NCI-H774 (cell line): ENCODE measurements at regions not wholly inside any gene's neighbourhood (a gene's known extent, or its start where the extent isn't known, plus 50 kb on each side); places are given as distances from the start of the nearest gene placed in this dataset.
"Not testable (repeated sequence)": the region's sequence is repeated elsewhere in the genome, so short reads cannot be mapped to it uniquely, and the experiment has no call there.

Experiments
- DNase-seq: peaks from one replicate; lab custom pipeline; 2025; lab: John Stamatoyannopoulos, UW

DNA sequence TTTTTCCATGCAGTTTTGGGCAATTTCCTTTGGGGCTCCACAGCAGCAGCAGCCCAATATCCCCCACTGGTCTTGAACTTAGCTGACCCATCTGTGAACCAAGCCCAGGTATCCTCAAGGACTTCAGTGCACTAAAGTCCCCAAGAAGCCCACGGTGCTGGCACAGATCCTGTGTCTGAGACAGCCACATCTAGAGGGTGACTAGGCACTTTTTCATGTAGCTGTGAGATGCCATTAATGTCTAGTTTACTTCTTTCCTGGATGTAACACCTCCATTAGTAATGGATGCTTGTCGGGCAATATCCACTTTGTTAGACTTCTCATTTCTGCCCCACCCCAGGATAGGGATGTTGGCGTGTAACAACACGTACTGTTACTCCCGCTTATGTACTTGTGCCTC lies 117.9 kb downstream of the GPCPD1 start:
- DNase-seq, result no peak

DNA sequence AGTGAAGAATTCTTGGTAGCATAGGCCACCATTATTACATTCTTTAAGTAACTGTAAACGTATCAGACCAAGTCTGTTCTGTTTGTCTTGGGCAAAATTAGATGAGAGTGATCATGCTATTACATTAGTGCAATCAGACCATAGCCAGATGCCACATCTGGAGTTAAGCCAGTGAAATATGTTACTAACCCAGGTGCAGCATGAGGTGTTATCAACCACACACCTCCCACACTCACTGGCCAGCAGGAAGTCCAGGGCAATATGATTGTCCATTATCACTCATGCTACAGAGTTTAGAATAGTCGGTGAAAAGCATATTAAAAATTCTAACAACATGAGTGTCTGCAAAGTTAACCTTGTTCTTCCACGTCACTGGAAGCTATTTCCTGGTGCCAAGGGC lies 119.4 kb downstream of the GPCPD1 start:
- DNase-seq, result peak; percentile 17

DNA sequence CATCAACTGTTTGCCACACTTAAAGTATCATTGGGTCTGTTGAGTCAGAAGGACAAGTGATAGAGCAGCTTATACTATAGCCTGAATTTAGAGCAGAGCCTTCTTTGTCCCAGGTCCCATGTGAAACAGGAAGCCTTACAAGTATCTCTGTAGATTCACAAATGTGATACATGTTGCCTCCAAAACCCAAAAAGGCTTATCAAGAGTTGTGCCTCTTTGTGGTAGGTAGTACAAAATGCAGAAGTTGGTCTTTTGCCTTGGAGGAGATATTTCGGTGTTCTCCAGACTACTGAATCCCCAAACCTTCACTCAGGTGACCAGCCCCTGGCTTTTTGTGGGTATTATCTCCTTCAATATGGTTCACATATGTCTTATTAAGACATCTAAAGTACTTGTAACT lies 121.2 kb downstream of the GPCPD1 start:
- no peak for DNase-seq

DNA sequence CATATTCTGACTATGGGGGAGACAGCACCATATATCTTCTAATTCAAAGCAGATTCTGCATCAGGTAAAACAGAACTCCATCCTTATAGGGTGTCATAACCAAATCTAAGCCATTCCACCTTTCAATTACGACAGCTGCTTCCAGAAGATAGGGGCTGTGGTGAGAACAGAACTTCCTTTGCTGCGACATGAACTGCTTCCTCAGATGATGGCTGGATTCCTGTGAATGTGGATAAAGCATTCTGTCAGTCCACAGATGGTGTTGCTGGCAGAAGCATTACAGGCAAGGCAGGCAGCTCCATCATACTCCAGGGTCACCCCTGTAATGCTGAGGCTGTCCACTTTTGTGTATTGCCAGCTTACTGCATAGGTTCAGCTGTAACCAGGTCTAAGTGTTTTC lies 122.0 kb downstream of the GPCPD1 start:
- no peak for DNase-seq

DNA sequence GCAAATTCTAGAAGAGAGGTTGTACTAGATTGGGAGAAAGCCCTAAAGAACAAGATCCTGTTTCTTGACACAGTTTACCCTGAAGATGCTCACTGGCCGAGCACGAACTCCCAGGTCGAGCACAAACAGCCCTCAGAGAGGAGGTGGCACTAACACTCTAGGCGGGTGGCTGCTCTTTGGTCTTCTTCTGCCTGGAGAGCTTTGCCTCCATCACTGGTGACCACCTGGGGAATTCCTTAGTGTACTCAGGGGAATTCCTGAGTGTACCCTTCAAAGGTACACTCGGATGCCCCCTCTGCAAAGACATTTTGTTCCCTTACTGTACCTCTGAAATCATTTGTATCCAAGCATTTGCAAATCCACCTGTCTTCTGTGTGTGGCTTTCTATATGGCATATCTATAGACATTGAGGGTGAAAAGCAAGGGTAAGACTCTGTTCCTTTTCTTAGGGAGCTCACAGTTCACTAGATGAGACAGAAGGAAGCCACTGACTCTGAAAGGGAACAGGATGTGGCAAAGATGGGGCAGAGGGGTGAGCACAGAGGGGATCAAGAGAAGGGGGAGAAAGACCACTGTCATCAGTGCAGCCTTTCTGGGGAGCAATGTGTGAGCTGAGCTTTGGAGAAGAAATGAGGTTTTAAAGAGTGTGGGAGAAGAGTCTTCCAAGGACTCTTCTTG lies 124.3 kb downstream of the GPCPD1 start:
- no peak for DNase-seq

DNA sequence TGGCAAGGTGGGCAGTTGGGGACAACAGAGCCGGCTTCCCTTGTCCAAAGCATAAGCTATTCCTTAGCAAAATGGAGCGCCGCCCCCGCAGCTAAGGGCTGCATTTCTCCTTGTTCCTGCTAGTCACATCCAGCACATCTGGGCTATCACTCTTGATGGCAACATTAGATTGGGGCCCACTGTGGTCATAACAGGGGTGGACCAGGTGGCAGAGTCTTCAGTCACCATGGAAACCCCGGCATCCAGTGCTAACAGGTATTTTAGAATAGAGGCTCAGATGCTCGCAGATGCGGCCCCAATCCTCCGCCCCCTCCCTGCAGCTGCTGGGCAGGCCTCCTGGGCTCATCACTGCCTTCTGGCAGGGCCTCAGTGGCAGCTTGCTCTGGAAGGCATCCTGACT lies 125.9 kb downstream of the GPCPD1 start:
- DNase-seq, result no peak

DNA sequence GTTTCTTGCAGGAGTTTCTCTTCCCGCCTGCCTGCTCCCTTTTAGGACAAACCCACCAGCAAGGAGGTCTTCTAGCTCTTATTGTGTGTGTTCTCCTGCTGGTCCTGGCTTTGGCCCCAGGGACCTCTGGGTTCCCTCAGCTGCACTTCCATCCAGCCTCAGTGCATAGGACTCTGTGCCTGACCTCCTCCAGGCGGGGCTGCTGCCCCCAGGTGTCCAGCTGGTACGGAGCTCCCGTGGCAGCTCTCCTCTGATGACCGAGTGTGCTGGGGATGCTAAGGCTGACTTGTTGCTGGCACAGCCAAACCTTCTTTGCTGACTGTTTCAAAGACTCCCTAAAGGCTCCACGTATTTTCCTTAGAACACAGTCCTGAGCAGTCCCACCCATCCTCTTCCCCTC lies 126.5 kb downstream of the GPCPD1 start:
- no peak for DNase-seq

DNA sequence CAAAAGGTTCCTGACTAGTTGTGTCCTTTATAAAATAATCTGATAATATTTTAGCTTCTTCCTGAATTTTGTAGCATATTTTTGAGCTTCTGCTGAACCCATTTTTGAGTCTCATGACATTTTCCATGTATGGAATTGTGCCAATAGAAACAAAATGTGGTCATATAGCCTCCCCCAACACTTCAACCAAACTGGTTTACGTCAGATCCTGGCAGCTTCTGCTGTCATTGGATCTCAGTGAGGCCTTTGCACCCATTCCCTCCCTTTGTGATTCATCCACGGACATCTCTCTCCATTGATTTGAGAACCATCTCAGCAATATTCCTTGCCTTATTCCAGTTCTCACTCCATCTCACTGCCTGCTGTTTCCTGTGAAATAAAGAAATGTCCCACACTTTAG lies 128.0 kb downstream of the GPCPD1 start:
- DNase-seq, result peak; percentile 25

DNA sequence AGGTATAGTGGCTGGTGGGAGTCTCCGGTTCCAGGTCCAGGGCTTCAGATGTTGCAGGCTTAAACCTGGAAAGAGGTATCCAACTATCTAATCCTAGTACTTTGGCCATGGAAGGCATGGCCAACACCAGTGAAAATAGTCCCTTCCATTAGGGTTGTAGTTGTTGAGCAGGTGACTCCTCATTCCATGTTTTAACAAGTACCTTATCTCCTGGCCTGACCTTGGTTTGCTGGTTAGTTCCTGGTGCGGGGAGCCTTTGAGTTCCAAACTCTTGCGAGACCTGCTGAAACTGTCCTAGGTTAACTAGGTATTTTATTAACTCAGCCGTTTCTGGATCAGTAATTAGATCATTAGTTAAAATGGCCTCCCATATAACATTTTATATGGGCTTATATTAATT lies 128.9 kb downstream of the GPCPD1 start:
- DNase-seq, result peak; percentile 31

DNA sequence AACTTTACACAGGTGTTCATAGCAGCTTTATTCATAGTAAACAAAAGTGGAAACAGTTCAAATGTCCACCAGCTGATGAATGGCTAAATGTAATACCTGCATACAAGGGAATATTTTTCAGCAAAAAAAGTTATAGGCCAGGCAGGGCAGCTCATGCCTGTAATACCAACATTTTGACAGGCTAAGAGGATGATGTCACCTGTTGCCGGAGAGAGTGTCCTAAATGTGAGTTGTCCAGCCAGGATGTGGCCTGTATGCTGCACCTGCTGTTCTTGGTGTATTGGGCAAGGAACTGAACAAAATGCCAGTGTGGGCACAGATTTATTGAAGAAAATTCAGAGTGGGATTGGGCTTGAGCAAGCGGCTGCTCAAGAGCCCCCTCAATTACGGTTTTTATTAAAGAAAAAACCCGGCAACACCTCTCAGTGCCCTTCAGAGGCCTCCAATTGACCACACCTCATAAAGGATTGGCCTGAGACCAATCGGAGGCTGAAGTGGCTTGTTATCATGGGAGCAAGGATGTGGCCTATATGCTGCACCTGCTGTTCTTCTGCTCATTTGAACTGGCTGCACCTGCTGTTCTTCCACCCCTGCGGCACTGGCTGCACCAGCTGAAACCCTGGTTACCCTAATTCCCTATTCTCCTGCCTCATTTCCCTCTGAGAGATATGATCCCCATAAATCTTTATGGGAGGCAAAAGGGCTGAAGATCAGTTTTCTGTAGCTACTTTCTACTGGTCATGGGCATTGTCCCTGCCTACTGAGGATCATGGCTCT lies 129.8 kb downstream of the GPCPD1 start:
- DNase-seq, result peak; percentile 95

DNA sequence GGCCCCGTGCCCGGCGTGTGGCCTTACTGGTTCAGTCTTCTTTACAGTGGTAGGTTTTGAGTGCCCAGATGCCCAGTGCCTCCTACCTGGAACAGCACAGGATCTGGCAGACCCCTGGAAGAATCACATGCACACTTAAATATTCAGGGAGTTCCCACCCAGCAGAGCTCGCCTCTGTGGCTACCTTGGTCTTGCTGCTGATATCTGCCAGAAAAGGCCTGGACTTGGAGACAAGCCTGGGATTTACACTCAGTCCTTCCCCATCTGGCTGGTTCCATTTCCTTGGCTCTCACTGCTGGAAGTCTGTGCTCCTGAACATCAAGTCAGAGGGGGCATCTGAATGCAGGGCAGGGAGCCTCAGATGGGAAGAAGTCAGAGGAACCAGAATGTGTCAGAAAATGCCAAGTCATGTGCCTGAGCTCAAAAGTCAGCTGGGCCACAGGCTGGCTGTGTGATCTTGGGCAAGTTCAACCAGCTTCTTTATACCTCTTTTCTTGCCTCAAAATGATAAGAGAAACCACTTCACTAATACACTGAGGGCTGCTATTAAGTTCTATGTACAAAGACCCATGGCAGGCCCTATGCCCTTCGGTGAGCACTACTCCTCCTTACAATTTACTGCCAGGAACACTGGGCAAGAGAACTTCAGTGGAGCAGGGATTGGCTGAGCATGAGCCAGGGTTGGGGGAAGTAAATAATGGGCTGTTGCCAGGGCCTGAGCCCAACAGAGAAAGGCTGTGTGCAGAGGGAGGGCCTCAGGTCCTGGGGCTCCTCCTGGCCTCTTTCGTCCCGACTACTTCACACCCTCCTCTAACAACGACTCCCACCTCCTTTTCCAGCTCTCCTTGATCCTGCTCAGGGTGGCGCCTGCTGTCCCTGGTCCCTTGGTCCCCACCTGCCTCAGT lies 135.9 kb downstream of the GPCPD1 start:
- DNase-seq, result no peak

DNA sequence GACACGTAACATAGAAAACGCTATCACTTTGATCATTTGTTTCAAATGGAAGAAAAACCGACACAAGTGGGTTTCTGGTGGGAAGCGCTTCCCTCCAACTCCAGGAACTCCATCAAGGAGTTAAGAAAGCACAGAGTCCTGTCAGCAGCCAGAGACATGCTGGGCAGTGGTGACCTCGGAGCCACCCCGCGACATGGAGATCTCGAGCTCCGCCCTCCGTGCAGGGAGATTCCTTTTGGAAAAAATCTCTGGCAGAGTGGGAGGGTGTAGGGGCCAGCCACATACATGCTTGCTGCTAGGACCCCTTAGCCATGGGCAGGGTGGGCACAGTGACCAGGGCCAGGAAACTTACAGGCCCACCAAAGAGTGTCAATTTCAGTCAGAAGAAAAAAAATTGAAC lies 138.9 kb downstream of the GPCPD1 start:
- not testable (repeated sequence) for DNase-seq

DNA sequence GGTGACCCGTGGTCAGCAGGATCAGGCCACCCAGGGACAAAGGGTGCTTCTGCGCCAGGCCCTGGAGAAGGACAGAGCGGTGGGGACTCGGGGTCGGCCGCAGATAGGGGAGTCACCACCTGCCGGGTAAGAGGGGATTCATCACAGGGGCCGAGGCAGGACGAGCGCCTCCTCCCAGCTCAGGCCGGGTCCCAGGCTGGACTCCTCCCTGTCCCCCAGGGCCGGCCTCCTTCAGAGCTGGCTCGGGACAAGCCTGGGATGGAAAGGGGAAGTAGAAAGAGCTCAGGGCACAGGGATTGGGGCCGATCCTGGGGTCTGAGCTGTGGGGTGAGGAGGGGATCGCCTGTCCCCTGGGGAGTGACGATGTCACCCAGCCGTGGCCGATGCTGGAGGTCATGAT lies 139.4 kb downstream of the GPCPD1 start:
- DNase-seq, result no peak

DNA sequence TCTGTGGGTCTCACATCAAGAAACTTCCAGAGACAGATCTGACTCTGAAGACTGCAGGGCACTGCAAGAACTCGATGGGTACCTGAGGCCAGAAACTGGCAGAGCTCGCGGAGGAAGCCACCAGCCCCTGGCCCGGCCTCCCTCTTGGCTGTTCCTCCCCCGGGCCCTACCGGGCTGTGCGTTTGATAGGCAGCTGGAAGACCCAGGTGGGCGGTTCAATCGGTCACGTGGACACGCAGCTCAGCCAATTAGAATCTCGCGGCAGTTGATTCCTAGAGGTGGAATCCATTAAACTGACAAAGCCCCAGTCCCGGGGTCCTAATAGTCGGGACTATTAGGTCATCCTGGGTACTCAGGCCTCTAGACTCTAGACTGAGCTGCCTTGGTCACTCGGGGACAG lies 139.9 kb downstream of the GPCPD1 start:
- DNase-seq, result no peak

DNA sequence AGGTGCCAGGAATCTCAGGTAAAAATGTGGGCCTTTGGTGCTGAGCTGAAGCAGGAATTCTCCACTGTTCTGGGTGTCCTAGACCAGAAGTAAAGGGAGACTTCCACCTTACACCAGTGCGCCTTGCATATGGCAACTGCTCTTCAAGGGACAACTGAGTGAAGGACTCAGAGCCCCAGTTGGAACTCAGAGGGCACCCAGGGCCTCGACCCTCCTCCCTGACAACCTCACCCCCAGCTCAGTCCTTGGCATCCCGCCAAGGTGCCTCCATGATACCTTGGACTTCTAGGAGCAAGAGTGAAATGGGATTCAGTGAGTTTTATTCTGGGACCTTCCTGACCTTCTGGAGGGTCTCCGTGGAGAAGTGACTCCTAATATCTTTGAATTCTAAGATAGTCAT lies 140.3 kb downstream of the GPCPD1 start:
- DNase-seq, result no peak

DNA sequence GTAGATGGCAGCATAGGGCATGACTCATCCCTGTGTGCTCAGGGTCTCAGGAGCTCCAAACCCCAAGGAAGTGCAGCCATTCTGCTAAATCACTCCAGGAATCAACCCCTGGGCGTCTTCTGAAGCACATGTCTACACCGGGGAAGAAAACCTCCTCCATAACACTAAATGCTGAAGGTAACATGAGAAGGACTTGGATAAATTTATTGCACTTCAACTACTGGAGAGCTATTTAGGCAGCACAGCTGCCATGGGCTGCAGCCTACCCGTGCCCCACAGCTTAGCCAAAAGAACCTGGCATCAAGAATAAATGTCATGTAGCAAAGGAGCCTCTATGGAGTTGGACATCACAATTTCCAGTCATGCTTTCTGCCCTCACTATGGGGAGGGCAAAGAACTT lies 141.7 kb downstream of the GPCPD1 start:
- no peak for DNase-seq

DNA sequence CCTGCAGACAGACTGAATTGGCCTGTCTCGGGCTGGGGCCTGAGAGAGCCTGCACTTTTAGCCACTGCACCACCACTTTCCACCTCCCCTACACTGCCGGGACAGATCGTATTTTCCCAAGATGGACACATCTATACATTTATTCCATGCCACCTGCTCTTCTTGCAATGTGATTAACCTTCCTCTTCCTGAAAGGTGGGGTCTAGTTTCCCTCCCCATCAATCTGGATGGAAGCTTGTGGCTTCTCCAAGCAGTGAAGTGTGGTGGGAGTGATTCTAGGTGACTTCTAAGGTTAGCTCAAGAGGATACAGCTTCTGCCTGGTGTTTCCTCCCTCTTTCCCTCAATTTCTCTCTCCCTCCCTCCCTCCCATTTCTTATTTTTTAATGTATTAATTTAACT lies 143.7 kb downstream of the GPCPD1 start:
- no peak for DNase-seq

DNA sequence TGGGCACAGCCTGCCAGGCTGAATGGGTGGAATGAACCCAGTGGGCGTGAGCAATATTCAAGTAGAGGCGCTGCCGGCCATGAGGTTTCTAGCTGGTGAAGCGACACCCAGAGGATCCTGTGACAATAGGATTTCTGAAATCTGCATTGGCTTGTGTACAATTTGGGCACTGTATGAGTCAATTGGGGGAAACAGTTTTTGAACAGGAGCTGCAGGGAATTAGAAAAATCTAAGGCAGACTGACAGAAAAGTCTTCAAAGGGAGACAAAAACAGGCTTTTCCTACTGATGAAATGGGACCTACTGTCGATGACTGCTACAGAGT lies 145.2 kb downstream of the GPCPD1 start:
- DNase-seq, result no peak

DNA sequence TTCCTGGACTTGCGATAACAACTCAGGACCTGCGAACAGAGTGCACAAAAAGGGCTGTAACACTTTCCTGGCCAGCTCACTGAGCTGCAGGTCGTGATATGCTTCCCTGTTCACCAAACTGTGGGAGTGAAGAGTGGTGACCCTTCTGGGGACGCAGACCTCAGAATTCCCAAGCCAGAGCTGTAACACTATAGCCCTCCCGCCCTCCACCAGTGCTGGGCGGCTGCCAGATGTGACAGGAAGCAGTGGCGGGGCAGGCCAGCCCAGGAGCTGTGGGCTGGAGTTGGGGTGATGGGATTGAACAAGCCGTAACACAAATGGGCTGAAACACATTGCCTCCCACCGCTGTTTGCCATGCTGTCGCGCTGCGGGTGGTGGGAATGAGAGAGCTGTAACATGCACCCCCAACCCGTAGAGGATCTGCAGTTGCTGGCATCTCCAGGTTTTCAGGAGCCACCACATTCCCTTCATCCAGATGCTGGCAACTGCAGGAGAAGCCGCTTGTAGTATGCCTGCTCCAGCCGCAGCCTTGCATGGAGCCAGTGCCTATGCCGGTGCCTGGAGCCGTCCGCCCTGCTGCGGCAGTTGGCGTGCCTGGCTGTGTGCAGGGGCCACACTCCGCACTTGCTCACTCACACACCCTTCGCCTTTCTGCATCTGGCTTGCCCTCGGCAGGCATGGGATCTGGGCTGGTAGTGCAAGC lies 145.8 kb downstream of the GPCPD1 start:
- no peak for DNase-seq

DNA sequence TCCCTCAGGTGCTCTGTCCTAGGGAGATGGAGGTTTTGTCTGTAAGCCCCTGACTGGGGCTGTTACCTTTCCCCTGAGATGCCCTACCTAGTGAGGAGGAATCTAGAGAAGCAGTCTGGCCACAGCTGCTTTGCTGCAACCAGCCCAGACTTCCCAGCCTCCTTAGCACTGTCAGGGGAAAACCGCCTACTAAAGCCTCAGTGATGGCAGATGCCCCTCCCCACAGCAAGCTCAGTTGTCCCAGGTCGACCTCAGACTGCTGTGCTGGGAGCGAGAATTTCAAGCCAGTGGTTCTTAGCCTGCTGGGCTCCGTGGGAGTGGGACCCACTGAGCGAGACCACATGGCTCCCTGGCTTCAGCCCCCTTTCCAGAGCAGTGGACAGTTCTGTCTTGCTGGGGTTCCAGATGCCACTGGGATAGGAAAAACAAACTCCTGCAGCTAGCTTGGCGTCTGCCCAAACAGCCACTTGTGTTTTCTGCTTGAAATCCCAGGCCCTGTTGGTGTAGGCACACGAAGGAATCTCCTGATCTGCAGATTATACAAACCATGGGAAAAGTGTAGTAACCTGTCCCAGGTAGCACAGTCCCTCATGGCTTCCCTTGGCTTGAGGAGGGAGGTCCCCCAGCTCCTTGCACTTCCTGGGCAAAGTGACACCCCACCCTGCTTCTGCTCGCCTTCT lies 146.4 kb upstream of the PROKR2 start:
- DNase-seq, result no peak

DNA sequence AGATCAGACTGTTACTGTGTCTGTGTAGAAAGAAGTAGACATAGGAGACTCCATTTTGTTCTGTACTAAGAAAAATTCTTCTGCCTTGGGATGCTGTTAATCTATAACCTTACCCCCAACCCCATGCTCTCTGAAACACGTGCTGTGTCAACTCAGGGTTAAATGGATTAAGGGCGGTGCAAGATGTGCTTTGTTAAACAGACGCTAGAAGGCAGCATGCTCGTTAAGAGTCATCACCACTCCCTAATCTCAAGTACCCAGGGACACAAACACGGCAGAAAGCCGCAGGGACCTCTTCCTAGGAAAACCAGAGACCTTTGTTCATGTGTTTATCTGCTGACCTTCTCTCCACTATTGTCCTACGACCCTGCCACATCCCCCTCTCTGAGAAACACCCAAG lies 137.0 kb upstream of the PROKR2 start:
- DNase-seq, result not testable (repeated sequence)

DNA sequence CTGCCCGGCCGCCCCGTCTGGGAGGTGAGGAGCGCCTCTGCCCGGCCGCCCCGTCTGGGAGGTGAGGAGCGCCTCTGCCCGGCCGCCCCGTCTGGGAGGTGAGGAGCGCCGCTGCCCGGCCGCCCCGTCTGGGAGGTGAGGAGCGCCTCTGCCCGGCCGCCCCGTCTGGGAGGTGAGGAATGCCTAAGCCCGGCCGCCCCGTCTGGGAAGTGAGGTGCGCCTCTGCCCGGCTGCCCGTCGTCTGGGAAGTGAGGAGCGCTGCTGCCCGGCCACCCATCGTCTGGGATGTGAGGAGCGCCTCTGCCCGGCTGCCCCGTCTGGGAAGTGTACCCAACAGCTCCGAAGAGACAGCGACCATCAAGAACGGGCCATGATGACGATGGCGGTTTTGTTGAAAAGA lies 136.6 kb upstream of the PROKR2 start:
- not testable (repeated sequence) for DNase-seq
